WTC11 (cell line): ENCODE measurements at regions not wholly inside any gene's neighbourhood (a gene's known extent, or its start where the extent isn't known, plus 50 kb on each side); places are given as distances from the start of the nearest gene placed in this dataset.

Source experiments
- MYBL2 ChIP-seq: sonication (generic); formaldehyde crosslinking; IDR thresholded peaks from 2 replicates; pipeline ENCODE4 v1.8.1; 2023; ENCODE audit warnings: mild to moderate bottlenecking, moderate library complexity, missing genetic modification reagents
- ZSCAN18 ChIP-seq: fragments of 250-450 bp; sonication (Bioruptor Pico); IDR thresholded peaks from 2 replicates; pipeline ENCODE4 v2.1.2; 2022; ENCODE audit warnings: mild to moderate bottlenecking, moderate library complexity
- TF ChIP-seq, protein P1 (sequence below): fragments of 200-600 bp; IDR thresholded peaks from 2 replicates; pipeline ENCODE4 v1.8.0; 2022; ENCODE audit warnings: antibody characterized with exemption

DNA sequence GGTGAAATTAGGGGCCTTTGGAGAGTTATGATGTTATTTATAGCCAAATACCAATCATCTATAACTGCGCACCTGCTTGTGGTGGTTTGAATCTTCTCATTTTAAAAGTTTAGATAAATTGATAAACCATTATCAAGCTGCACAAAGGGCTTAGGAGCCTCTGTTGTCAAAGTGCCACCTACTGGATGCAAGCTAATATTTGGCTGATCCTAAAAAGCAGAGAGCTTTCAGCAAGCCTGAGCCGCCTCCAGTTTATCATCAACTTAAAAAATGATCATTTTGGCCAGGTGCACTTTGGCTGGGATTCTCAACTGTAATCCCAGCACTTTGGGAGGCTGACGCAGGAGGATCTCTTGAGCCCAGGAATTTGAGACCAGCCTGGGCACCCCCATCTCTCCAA is 58.5 kb upstream of the ATXN1 start:
- TF ChIP-seq, protein P1, sequence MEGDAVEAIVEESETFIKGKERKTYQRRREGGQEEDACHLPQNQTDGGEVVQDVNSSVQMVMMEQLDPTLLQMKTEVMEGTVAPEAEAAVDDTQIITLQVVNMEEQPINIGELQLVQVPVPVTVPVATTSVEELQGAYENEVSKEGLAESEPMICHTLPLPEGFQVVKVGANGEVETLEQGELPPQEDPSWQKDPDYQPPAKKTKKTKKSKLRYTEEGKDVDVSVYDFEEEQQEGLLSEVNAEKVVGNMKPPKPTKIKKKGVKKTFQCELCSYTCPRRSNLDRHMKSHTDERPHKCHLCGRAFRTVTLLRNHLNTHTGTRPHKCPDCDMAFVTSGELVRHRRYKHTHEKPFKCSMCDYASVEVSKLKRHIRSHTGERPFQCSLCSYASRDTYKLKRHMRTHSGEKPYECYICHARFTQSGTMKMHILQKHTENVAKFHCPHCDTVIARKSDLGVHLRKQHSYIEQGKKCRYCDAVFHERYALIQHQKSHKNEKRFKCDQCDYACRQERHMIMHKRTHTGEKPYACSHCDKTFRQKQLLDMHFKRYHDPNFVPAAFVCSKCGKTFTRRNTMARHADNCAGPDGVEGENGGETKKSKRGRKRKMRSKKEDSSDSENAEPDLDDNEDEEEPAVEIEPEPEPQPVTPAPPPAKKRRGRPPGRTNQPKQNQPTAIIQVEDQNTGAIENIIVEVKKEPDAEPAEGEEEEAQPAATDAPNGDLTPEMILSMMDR: no peak
- TF ChIP-seq ZSCAN18 (CRISPR knock-in tag): no peak
- TF ChIP-seq MYBL2 (CRISPR knock-in tag): no peak
